Spleen (tissue), 7 donors: ENCODE measurements at regions not wholly inside any gene's neighbourhood (a gene's known extent, or its start where the extent isn't known, plus 50 kb on each side); places are given as distances from the start of the nearest gene placed in this dataset.

Experiments used
- POLR2A ChIP-seq, 3 donors: fragments of 450-650 bp; IDR thresholded peaks; one replicate each; pipeline ENCODE4 v1.5.1; 2017; ENCODE audit warnings: antibody characterized with exemption in 3 of 3, mild to moderate bottlenecking in 1 of 3
- TF ChIP-seq, protein P1 (sequence below), 11 experiments: fragments of 200-600 bp in 7 of 11; fragments of 450-650 bp in 4 of 11; sonication (generic) in 4 of 11; IDR thresholded peaks in 8 of 11; conservative IDR thresholded peaks in 3 of 11; 1 replicate in 7 of 11; 2 replicates in 4 of 11; pipeline versions ENCODE4 v1.4.0 to v1.8.0; 2016 to 2021; ENCODE audit warnings: antibody characterized with exemption in 11 of 11, inconsistent platforms in 4 of 11, mild to moderate bottlenecking in 1 of 11
- donor health status: DM: no; HTN: no; CAD: no; lungs with moderate emphysema.
- donor health status: DM: no; HTN: no; CAD: no.
- donor health status: DM: no; HTN: no; CAD: no.

DNA sequence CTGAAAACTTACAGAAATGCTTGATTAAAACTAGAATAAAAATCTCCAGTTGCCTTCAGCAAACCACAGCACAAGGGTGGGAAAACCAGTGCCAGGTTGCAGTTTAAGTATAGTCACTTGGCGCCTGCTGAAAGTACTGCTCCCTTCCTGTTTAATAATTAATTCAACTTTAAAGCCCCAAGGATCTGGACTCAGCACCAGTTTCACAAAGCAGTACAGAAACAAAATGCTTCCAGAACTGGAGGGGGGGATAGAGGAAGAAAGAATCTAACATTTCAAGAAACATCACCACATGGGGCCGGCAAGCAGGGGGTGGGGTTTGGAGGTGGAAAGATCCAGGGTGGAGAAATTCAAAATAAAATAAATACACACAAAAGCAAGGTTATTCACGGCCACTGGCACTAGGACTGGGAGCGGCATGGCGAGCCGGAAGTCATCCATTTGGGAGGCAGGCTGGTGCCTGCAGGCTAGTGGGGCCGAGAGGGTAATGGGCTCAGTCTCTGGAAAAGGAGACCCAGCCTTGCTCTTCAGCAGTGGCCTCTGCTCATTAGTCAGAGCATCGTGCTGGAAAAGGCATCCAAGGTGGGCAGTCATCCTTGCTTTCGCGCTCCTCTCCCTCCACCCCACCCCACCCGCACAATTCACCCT lies 85.8 kb downstream of the POU3F3 start:
- TF ChIP-seq, protein P1, sequence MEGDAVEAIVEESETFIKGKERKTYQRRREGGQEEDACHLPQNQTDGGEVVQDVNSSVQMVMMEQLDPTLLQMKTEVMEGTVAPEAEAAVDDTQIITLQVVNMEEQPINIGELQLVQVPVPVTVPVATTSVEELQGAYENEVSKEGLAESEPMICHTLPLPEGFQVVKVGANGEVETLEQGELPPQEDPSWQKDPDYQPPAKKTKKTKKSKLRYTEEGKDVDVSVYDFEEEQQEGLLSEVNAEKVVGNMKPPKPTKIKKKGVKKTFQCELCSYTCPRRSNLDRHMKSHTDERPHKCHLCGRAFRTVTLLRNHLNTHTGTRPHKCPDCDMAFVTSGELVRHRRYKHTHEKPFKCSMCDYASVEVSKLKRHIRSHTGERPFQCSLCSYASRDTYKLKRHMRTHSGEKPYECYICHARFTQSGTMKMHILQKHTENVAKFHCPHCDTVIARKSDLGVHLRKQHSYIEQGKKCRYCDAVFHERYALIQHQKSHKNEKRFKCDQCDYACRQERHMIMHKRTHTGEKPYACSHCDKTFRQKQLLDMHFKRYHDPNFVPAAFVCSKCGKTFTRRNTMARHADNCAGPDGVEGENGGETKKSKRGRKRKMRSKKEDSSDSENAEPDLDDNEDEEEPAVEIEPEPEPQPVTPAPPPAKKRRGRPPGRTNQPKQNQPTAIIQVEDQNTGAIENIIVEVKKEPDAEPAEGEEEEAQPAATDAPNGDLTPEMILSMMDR (IDR thresholded peaks at IDR 0.05 in 8 of 11, conservative IDR thresholded peaks at IDR 0.05 in 3 of 11), result no peak
- no peak for TF ChIP-seq POLR2A (IDR thresholded peaks at IDR 0.05)
